SH-SY5Y (cell line): ENCODE measurements at regions not wholly inside any gene's neighbourhood (a gene's known extent, or its start where the extent isn't known, plus 50 kb on each side); places are given as distances from the start of the nearest gene placed in this dataset.

Source experiments
- GATA2 ChIP-seq: IDR thresholded peaks from 2 replicates; pipeline ENCODE4 v1.6.1; 2011; ENCODE audit warnings: mild to moderate bottlenecking, low read depth, low read length
- GATA3 ChIP-seq: IDR thresholded peaks from 2 replicates; pipeline ENCODE4 v1.6.1; 2011; ENCODE audit warnings: low read depth, mild to moderate bottlenecking, low read length, moderate library complexity

- no peak for TF ChIP-seq GATA2
- no peak for TF ChIP-seq GATA3
Observed at GRCh38 chr3:107100573-107100972, 276.7 kb upstream of the CCDC54 start.
